ENCODE measurements at regions not wholly inside any gene's neighbourhood (a gene's known extent, or its start where the extent isn't known, plus 50 kb on each side); places are given as distances from the start of the nearest gene placed in this dataset.

GRCh38 chr15:39132954-39133600 lies 447.8 kb upstream of the THBS1 start:
- no peaks in the 10 kb centered on the region for H3K27me3 ChIP-seq (ENCODE audit: control insufficient read depth, low read length)
- no peaks in the 10 kb centered on the region for H3F3A ChIP-seq (ENCODE audit: control insufficient read depth, insufficient read depth)
- H3K4me3 ChIP-seq (ENCODE audit: low read length): no peak overlapping the region
- no peaks in the 10 kb centered on the region for H3K9me2 ChIP-seq (replicated peaks; ENCODE audit: control insufficient read depth, low read length)
- H3K4me1 ChIP-seq (ENCODE audit: control insufficient read depth, low read length): no peaks in the 10 kb centered on the region
- no peak for TF ChIP-seq EZH2phosphoT487 (IDR thresholded peaks at IDR 0.05; ENCODE audit: borderline replicate concordance, low read length)
- TF ChIP-seq, protein P1, sequence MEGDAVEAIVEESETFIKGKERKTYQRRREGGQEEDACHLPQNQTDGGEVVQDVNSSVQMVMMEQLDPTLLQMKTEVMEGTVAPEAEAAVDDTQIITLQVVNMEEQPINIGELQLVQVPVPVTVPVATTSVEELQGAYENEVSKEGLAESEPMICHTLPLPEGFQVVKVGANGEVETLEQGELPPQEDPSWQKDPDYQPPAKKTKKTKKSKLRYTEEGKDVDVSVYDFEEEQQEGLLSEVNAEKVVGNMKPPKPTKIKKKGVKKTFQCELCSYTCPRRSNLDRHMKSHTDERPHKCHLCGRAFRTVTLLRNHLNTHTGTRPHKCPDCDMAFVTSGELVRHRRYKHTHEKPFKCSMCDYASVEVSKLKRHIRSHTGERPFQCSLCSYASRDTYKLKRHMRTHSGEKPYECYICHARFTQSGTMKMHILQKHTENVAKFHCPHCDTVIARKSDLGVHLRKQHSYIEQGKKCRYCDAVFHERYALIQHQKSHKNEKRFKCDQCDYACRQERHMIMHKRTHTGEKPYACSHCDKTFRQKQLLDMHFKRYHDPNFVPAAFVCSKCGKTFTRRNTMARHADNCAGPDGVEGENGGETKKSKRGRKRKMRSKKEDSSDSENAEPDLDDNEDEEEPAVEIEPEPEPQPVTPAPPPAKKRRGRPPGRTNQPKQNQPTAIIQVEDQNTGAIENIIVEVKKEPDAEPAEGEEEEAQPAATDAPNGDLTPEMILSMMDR (IDR thresholded peaks at IDR 0.05; ENCODE audit: low read depth, low read length, poor library complexity, severe bottlenecking): no peak
- no peak overlapping the region for H3K27ac ChIP-seq (ENCODE audit: low read depth, low read length)
- H4K20me1 ChIP-seq (ENCODE audit: control insufficient read depth, insufficient read depth, low read depth, low read length): no peaks in the 10 kb centered on the region
- no peaks in the 10 kb centered on the region for H3K36me3 ChIP-seq (ENCODE audit: control insufficient read depth, low read length)
- H3K9me3 ChIP-seq (ENCODE audit: control insufficient read depth, insufficient read depth, low read length): no peaks in the 10 kb centered on the region
- H3K4me2 ChIP-seq (ENCODE audit: low read length): no peak overlapping the region
- no peaks in the 10 kb centered on the region for H3K79me2 ChIP-seq (ENCODE audit: control insufficient read depth, low read length)

DNA sequence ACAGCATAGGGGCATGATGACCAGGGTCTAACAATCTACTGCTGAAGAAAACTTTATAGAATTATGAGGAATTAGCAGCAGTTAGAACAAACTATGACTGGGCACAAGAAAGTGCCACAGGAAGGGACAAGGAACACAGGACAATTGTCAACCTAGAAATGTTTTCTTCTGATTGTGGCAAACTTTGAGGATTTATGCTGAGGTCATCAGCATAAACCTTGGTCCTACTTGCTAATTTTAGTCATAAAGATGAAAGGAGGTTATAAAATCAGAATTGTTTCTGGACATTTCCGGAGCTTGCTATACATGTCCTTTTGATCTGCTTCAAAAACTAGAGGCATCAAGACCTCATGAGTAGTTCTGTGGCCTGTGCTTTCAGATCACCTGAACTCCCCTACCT lies 446.6 kb upstream of the THBS1 start:
- Histone ChIP-seq H3K9me2 (replicated peaks; ENCODE audit: control insufficient read depth, low read length) (no peaks in the 10 kb centered on the region), H3K79me2 (ENCODE audit: control insufficient read depth, low read length) (no peaks in the 10 kb centered on the region), H4K20me1 (ENCODE audit: control insufficient read depth, insufficient read depth, low read depth, low read length) (no peaks in the 10 kb centered on the region), H3K4me2 (ENCODE audit: low read length) (no peak overlapping the region), H3K9me3 (ENCODE audit: control insufficient read depth, insufficient read depth, low read length) (no peaks in the 10 kb centered on the region), H3K4me3 (ENCODE audit: low read length) (no peak overlapping the region), H3F3A (ENCODE audit: control insufficient read depth, insufficient read depth) (no peaks in the 10 kb centered on the region), H3K27me3 (ENCODE audit: control insufficient read depth, low read length) (no peaks in the 10 kb centered on the region), H3K27ac (ENCODE audit: low read depth, low read length) (no peak overlapping the region), H3K4me1 (ENCODE audit: control insufficient read depth, low read length) (no peaks in the 10 kb centered on the region), H3K36me3 (ENCODE audit: control insufficient read depth, low read length) (no peaks in the 10 kb centered on the region)
- no peak for TF ChIP-seq EZH2phosphoT487 (IDR thresholded peaks at IDR 0.05; ENCODE audit: borderline replicate concordance, low read length)
- TF ChIP-seq, protein P1 (IDR thresholded peaks at IDR 0.05; ENCODE audit: low read depth, low read length, poor library complexity, severe bottlenecking): no peak

DNA sequence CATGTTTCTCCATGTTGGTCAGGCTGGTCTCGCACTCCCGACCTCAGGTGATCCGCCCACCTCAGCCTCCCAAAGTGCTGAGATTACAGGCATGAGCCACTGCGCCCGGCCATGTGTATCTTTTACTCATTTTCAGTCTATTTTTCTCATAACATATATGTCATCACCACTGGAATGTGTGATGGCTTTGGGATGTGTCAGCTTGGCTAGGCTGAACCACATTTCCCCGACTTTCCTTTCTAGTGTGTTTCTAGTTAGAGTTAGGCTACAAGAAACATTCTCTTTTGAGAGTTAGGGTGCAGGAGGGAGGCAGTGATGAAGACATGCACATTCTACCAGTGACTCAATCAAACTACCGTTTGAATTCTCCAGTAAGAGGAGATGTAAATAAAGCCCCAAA lies 444.9 kb upstream of the THBS1 start:
- Histone ChIP-seq H3K4me1 (ENCODE audit: control insufficient read depth, low read length) (no peaks in the 10 kb centered on the region), H3F3A (ENCODE audit: control insufficient read depth, insufficient read depth) (no peaks in the 10 kb centered on the region), H3K9me3 (ENCODE audit: control insufficient read depth, insufficient read depth, low read length) (no peaks in the 10 kb centered on the region), H4K20me1 (ENCODE audit: control insufficient read depth, insufficient read depth, low read depth, low read length) (no peaks in the 10 kb centered on the region), H3K4me3 (ENCODE audit: low read length) (no peak overlapping the region), H3K27me3 (ENCODE audit: control insufficient read depth, low read length) (no peaks in the 10 kb centered on the region), H3K4me2 (ENCODE audit: low read length) (no peak overlapping the region), H3K27ac (ENCODE audit: low read depth, low read length) (no peak overlapping the region), H3K79me2 (ENCODE audit: control insufficient read depth, low read length) (no peaks in the 10 kb centered on the region), H3K36me3 (ENCODE audit: control insufficient read depth, low read length) (no peaks in the 10 kb centered on the region), H3K9me2 (replicated peaks; ENCODE audit: control insufficient read depth, low read length) (no peaks in the 10 kb centered on the region)
- TF ChIP-seq, protein P1 (IDR thresholded peaks at IDR 0.05; ENCODE audit: low read depth, low read length, poor library complexity, severe bottlenecking): no peak
- TF ChIP-seq EZH2phosphoT487 (IDR thresholded peaks at IDR 0.05; ENCODE audit: borderline replicate concordance, low read length): no peak
